Astrocyte of the cerebellum (primary cell): ENCODE measurements at regions not wholly inside any gene's neighbourhood (a gene's known extent, or its start where the extent isn't known, plus 50 kb on each side); places are given as distances from the start of the nearest gene placed in this dataset.
"Not testable (repeated sequence)": the region's sequence is repeated elsewhere in the genome, so short reads cannot be mapped to it uniquely, and the experiment has no call there.

Experiments used
- DNase-seq: peaks from one replicate; pipeline ENCODE4 v3.0.0-alpha.2; 2011; ENCODE audit warnings: low read depth
- H3K4me3 ChIP-seq: 2 replicates; pipeline ENCODE4 v1.5.1; 2011; ENCODE audit warnings: mild to moderate bottlenecking, low read depth, low read length, moderate library complexity
- in situ Hi-C: cut with HindIII; loops from 2 replicates; pipeline ENCODE4 v1.10.0; 2017; ENCODE audit warnings: low sequenced_read_pairs
- TF ChIP-seq, protein P1 (sequence below): IDR thresholded peaks from 2 replicates; pipeline ENCODE4 v1.5.1; 2012; ENCODE audit warnings: low read length, low read depth, moderate library complexity, mild to moderate bottlenecking; ENCODE audit errors: missing control alignments

DNA sequence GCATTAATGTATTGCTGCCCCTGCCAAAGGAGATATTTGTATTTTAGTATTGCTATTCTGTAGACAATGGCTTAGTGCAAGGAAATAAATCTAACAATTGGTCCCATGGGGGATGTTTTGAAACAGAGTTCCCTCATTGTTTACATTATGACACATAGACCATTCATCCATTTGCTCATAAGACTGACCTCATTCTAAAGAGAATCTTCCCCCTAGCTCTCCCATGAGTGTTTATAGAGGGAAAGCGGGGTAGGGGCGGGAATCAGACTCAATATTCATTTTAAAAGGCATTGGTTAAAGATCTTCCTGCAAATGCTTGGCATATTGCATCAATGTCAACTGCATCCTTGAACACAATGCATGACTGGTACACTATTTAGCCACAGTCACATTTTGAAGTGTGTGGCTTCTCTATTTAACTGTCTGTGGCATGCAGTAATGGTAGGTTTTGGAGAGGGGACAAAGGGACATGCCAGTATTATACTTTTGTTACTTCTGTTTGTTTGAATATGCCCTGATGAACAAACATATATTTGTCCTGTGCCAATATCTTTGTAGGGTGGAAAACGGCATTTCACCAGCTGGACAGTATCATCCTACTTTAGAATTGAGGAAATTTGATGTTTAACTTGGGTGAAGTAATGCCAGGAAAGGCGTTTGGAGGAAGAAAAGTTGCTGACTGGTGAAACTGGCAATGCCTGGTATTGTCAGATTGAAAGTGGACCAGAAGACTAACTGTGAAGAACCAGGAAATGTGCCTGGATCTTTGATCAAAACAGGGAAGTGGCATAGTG, 84.1 kb upstream of the MEGF10 start:
- TF ChIP-seq, protein P1, sequence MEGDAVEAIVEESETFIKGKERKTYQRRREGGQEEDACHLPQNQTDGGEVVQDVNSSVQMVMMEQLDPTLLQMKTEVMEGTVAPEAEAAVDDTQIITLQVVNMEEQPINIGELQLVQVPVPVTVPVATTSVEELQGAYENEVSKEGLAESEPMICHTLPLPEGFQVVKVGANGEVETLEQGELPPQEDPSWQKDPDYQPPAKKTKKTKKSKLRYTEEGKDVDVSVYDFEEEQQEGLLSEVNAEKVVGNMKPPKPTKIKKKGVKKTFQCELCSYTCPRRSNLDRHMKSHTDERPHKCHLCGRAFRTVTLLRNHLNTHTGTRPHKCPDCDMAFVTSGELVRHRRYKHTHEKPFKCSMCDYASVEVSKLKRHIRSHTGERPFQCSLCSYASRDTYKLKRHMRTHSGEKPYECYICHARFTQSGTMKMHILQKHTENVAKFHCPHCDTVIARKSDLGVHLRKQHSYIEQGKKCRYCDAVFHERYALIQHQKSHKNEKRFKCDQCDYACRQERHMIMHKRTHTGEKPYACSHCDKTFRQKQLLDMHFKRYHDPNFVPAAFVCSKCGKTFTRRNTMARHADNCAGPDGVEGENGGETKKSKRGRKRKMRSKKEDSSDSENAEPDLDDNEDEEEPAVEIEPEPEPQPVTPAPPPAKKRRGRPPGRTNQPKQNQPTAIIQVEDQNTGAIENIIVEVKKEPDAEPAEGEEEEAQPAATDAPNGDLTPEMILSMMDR: no peak
- in situ Hi-C loops: no loop called here
- peak; percentile 79 for DNase-seq
- no peak overlapping the region for H3K4me3 ChIP-seq

DNA sequence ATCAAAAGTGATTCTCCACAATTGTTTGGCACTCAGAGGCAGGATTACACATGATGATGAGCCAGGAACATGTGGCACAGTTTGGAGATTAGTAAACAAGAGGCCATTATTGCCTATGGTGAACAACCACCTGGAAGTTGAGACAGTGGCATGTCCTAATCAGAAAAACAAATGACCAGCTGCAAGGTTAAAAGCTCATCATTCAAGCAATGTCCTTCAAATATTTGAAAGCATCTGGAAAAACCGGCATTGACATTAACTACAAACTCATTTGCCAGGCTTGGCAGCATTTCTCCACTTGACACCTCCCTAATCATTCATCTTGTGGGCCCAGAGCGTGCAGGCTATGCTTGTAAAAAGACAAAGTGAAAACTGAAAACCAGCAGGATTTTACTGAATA, 80.6 kb upstream of the MEGF10 start:
- no peak for DNase-seq
- H3K4me3 ChIP-seq: no peak overlapping the region
- in situ Hi-C loops: no loop called here
- TF ChIP-seq, protein P1: no peak

DNA sequence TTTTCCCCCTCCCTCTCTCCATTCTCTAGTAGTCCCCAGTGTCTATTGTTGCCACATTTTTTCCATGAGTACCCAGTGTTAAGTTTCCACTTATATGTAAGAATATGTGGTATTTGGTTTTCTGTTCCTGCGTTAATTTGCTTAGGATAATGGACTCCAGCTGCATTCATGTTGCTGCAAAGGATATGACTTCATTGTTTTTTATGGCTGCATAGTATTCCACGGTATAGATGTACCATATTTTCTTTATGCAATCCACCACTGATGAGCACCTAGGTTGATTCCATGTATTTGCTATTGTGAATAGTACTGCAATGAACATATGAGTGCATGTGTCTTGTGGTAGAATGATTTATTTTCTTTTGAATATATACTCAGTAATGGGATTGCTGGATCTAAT, 77.4 kb upstream of the MEGF10 start:
- no peak overlapping the region for H3K4me3 ChIP-seq
- TF ChIP-seq, protein P1: no peak
- in situ Hi-C loops: no loop called here

DNA sequence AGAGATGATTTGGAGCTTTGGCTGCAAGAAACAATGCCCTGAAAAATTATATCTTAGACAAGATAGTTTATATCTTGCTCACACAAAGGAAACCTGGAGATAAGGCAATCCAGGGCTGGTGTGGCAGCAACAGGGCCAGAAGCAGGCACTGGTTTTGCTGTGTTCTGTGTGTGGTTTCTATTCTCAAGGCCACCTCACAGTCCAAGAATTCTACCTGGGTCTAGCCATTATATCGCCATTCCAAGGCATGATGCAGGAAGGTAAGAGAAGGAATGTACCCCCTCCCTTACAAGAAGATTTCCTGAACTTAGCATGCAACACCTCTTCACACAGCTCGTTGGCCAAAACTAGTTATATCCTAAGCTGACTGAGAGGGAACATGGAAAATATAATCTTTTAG, 74.5 kb upstream of the MEGF10 start:
- TF ChIP-seq, protein P1: no peak
- in situ Hi-C loops: no loop called here
- no peak overlapping the region for H3K4me3 ChIP-seq
- no peak for DNase-seq

More for the DNA sequence above, 77.4 kb upstream of the MEGF10 start:
- no peak for DNase-seq

DNA sequence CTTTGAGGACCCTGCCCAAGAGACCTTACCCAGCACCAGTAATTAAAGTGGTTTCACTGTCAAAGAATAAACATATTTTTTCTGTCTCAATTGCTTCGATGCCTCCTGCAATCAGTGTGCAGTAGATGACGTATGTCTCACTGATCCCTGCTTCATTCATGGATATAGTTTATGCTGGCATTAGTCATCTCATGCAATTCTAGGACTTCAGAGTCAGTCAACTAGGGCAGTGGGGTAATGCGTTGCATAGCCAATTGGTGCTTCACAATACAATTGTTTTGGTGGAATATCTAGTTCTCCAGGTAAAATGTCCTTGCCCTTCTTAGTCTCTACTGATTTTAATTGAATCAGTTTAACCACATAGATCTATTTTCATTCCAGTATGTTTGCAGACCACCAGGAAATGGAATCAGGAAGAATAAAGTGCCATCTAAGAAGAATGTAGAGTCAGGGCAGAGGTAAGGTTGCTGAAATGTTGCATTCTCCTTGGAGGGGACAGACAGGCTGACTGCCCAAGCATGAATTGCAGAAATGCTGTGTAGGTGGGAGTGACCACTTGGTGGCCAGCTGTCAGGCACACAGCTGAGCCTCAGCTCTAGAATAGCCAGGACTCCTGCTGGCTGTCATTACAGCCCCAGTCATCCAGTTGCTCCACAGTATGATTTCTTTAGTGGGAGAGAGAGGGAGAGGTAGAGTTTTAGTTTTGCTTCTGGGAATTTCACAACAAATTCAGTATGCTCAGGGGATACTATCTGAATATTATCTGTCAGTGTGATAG, 73.5 kb upstream of the MEGF10 start:
- H3K4me3 ChIP-seq: no peak overlapping the region

DNA sequence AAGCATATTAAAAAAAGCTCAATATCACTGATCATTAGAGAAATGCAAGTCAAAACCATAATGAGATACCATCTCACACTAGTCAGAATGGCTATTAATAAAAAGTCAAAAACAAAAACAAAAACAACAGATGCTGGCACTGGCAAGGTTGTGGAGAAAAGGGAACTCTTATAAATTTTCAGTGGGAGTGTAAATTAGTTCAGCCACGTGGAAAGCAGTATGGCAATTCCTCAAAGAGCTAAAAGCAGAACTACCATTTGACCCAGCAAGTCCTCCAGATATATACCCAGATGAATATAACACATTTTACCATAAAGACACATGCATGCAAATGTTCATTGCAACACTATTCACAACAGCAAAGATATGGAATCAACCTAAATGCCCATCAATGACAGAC, 68.7 kb upstream of the MEGF10 start:
- H3K4me3 ChIP-seq, DNase-seq, in situ Hi-C loops: not testable (repeated sequence)

More for the DNA sequence above, 73.5 kb upstream of the MEGF10 start:
- no peak for DNase-seq
- TF ChIP-seq, protein P1: no peak
- in situ Hi-C loops: no loop called here

DNA sequence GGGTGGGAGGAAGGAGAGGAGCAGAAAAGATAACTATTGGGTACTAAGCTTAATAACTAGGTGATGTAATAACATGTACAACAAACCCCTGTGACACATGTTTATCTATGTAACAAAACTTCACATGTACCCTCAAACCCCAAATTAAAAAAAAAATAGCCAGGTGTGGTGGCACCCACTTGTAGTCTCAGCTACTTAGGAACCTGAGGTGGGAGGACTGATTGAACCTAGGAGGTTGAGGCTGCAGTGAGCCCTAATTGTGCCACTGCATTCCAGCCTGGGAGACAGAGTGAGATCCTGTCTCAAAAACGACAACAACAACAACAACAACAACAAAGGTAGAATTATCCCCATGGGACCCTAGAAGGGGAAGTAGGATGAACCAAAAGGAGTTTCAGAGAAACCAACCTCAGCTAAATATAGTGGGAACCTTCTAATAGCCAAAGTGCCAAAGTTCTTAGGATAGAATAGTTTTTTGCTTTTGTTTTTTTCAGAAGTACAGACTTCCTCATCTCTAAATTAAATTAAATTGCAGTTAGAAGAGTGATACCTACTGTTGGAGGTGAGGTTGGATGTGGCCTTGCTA, 67.9 kb upstream of the MEGF10 start:
- H3K4me3 ChIP-seq, in situ Hi-C loops, DNase-seq: not testable (repeated sequence)
